D721Med (cell line): ENCODE measurements at regions not wholly inside any gene's neighbourhood (a gene's known extent, or its start where the extent isn't known, plus 50 kb on each side); places are given as distances from the start of the nearest gene placed in this dataset.

Experiments
- DNase-seq: peaks from one replicate; pipeline ENCODE4 v3.0.0; 2011; ENCODE audit warnings: low spot score; ENCODE audit not compliant: insufficient read length
- FAIRE-seq: peaks from 2 replicates; lab custom pipeline; 2011; peaks lifted over from hg19 to GRCh38; lab: Jason Lieb, UNC
- CTCF ChIP-seq: IDR thresholded peaks from 2 replicates; pipeline ENCODE4 v1.5.1; 2012; ENCODE audit warnings: mild to moderate bottlenecking, control low read depth; ENCODE audit not compliant: insufficient read depth; ENCODE audit errors: missing control alignments

- TF ChIP-seq CTCF: no peak
- no peak for DNase-seq
- no peak for FAIRE-seq
Observed at GRCh38 chr10:18968159-18968558, 80.4 kb upstream of the MALRD1 start.

GRCh38 chr10:18976696-18977251 is 71.8 kb upstream of the MALRD1 start:
- FAIRE-seq: no peak
- TF ChIP-seq CTCF: no peak
- no peak for DNase-seq

- no peak for TF ChIP-seq CTCF
- DNase-seq: no peak
- FAIRE-seq: no peak
Observed at GRCh38 chr10:18980089-18980629, 68.4 kb upstream of the MALRD1 start.

GRCh38 chr10:18984531-18984930 is 64.1 kb upstream of the MALRD1 start:
- no peak for TF ChIP-seq CTCF
- DNase-seq: no peak
- no peak for FAIRE-seq

GRCh38 chr10:18988338-18988737 is 60.3 kb upstream of the MALRD1 start:
- TF ChIP-seq CTCF: no peak
- DNase-seq (no peak), FAIRE-seq (no peak)
